ENCODE measurements at regions not wholly inside any gene's neighbourhood (a gene's known extent, or its start where the extent isn't known, plus 50 kb on each side); places are given as distances from the start of the nearest gene placed in this dataset.

GRCh38 chr5:21663082-21663481 lies 1190.1 kb downstream of the CDH12 start:
- H3K27ac ChIP-seq: no peak overlapping the region
- no peaks in the 10 kb centered on the region for H3K27me3 ChIP-seq
- no peak for TF ChIP-seq POLR2A (IDR thresholded peaks at IDR 0.05)
- no peak for TF ChIP-seq CTCF (IDR thresholded peaks at IDR 0.05)
- no peak overlapping the region for H3K4me3 ChIP-seq
- ATAC-seq: no peak
- H3K4me1 ChIP-seq: no peaks in the 10 kb centered on the region
- H3K9me3 ChIP-seq: peaks cover 0 to 4% (median 0%) of the 10 kb centered on the region in 3 donors
- no peaks in the 10 kb centered on the region for H3K36me3 ChIP-seq (replicated peaks in 1 of 2; ENCODE audit: insufficient read depth in 1 of 2, low read depth in 2 of 2)
- no peak for DNase-seq
- intact Hi-C loops (cut with DNase I): no loop called here
- WGBS, 2 donors: 63 to 100% methylated on average over 1 to 2 of the region's 2 CpGs

- no peaks in the 10 kb centered on the region for H3K27me3 ChIP-seq
- TF ChIP-seq CTCF (IDR thresholded peaks at IDR 0.05) (no peak), POLR2A (IDR thresholded peaks at IDR 0.05) (no peak)
- H3K4me1 ChIP-seq: no peaks in the 10 kb centered on the region
- no peak for ATAC-seq
- H3K36me3 ChIP-seq (replicated peaks in 1 of 2; ENCODE audit: insufficient read depth in 1 of 2, low read depth in 2 of 2): no peaks in the 10 kb centered on the region
- H3K9me3 ChIP-seq: peaks cover 0 to 4% (median 0%) of the 10 kb centered on the region in 3 donors
- intact Hi-C loops (cut with DNase I): no loop called here
- DNase-seq: no peak
- no peak overlapping the region for H3K27ac ChIP-seq
- no peak overlapping the region for H3K4me3 ChIP-seq
- WGBS, 2 donors: 57 to 72% methylated on average over 2 of the region's 2 CpGs
These were observed 1192.0 kb downstream of the CDH12 start for GRCh38 chr5:21661184-21661583.

- Histone ChIP-seq H3K9me3 (no peaks in the 10 kb centered on the region), H3K4me1 (no peaks in the 10 kb centered on the region), H3K4me3 (no peak overlapping the region), H3K27me3 (no peaks in the 10 kb centered on the region), H3K27ac (no peak overlapping the region), H3K36me3 (replicated peaks in 1 of 2; ENCODE audit: insufficient read depth in 1 of 2, low read depth in 2 of 2) (no peaks in the 10 kb centered on the region)
- DNase-seq: no peak
- TF ChIP-seq CTCF (IDR thresholded peaks at IDR 0.05) (no peak), POLR2A (IDR thresholded peaks at IDR 0.05) (no peak)
- WGBS, 2 donors: 48 to 52% methylated on average over 2 of the region's 2 CpGs
- no peak for ATAC-seq
- intact Hi-C loops (cut with DNase I): no loop called here
These were observed 1198.6 kb downstream of the CDH12 start for GRCh38 chr5:21654556-21654955.

GRCh38 chr5:21649969-21650368 lies 1203.2 kb downstream of the CDH12 start:
- 5 to 10% methylated on average over 3 of the region's 3 CpGs for WGBS, 2 donors
- no peaks in the 10 kb centered on the region for H3K9me3 ChIP-seq

More at GRCh38 chr5:21649969-21650368, 1203.2 kb downstream of the CDH12 start:
- ATAC-seq (no peak), DNase-seq (no peak)
- no peak overlapping the region for H3K27ac ChIP-seq
- H3K27me3 ChIP-seq: no peaks in the 10 kb centered on the region
- H3K36me3 ChIP-seq (replicated peaks in 1 of 2; ENCODE audit: insufficient read depth in 1 of 2, low read depth in 2 of 2): no peaks in the 10 kb centered on the region
- intact Hi-C loops (cut with DNase I): no loop called here
- TF ChIP-seq CTCF (IDR thresholded peaks at IDR 0.05) (no peak), POLR2A (IDR thresholded peaks at IDR 0.05) (no peak)
- H3K4me3 ChIP-seq: no peak overlapping the region
- H3K4me1 ChIP-seq: no peaks in the 10 kb centered on the region
